Ectodermal cell (in vitro differentiated cells): ENCODE measurements at regions not wholly inside any gene's neighbourhood (a gene's known extent, or its start where the extent isn't known, plus 50 kb on each side); places are given as distances from the start of the nearest gene placed in this dataset.

Experiments used
- H3K27ac ChIP-seq: 2 replicates; pipeline ENCODE4 v1.7.0; 2013; ENCODE audit warnings: mild to moderate bottlenecking, low read depth, low read length; ENCODE audit not compliant: insufficient read depth, poor library complexity, severe bottlenecking
- H3K27me3 ChIP-seq: 2 replicates; pipeline ENCODE4 v1.7.0; 2013; ENCODE audit warnings: mild to moderate bottlenecking, low read length; ENCODE audit not compliant: insufficient read depth, control insufficient read depth, poor library complexity, severe bottlenecking
- H3K36me3 ChIP-seq: one replicate; pipeline ENCODE4 v1.7.0; 2013; ENCODE audit warnings: low read length; ENCODE audit not compliant: control insufficient read depth, insufficient read depth
- H3K4me1 ChIP-seq: one replicate; pipeline ENCODE4 v1.7.0; 2013; ENCODE audit warnings: low read length; ENCODE audit not compliant: control insufficient read depth, insufficient read depth
- H3K4me3 ChIP-seq: 2 replicates; pipeline ENCODE4 v1.7.0; 2013; ENCODE audit warnings: low read depth, low read length, control low read depth; ENCODE audit not compliant: insufficient read depth
- H3K9me3 ChIP-seq: 2 replicates; pipeline ENCODE4 v1.7.0; 2013; ENCODE audit warnings: mild to moderate bottlenecking, low read length, moderate library complexity; ENCODE audit not compliant: control insufficient read depth
- WGBS, 2 experiments: methylation state at CpG; one replicate each; pipeline ENCODE4 v1.1.7; 2013; ENCODE audit warnings: missing lambda C conversion rate in 2 of 2; 5-methylcytosine and 5-hydroxymethylcytosine counted together

DNA sequence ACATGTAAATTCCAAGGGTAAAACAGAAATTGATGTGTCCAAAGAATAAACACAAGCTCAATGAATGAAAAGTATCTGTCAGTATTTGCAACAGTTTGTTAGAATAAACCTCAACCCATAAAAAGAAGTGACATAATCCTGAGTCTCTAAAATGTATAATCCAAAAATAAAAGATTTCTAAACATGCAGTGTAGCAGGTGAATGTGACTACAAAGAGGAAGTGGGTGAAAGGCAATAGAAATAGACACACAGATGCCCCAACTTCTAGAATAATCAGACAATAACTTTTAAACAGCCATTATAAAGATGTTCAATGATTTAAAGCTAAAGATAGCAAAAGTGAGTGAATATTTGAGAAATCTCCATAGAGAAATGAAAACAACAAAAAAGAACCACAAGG lies 1009.2 kb upstream of the GJE1 start:
- no peaks in the 10 kb centered on the region for H3K4me1 ChIP-seq
- no peaks in the 10 kb centered on the region for H3K36me3 ChIP-seq
- no peaks in the 10 kb centered on the region for H3K27me3 ChIP-seq
- no peaks in the 10 kb centered on the region for H3K9me3 ChIP-seq
- no peak overlapping the region for H3K27ac ChIP-seq
- no peak overlapping the region for H3K4me3 ChIP-seq

DNA sequence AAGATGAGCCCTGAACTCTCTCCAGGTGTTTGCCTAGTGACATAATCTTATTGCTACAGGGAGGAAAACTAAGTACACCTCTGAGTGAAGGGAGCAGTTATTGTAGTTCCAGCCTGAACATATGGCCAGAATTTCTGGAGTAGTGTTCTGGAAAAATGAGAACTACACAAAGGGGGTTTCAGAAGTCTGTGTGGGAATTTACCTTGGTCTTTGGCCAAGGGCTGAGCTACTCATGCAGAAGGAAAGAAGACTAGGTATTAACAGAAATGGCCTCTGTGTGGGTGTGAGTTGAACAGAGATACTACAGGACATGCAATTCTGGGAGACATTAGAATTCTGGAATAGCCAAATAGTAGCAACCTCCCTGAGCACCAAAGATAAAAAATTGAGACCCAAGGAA lies 1009.7 kb upstream of the GJE1 start:
- Histone ChIP-seq H3K27me3 (no peaks in the 10 kb centered on the region), H3K36me3 (no peaks in the 10 kb centered on the region), H3K4me3 (no peak overlapping the region), H3K4me1 (no peaks in the 10 kb centered on the region), H3K27ac (no peak overlapping the region), H3K9me3 (no peaks in the 10 kb centered on the region)

GRCh38 chr6:141118991-141119390 lies 1013.7 kb upstream of the GJE1 start:
- no peaks in the 10 kb centered on the region for H3K9me3 ChIP-seq
- no peaks in the 10 kb centered on the region for H3K4me1 ChIP-seq
- H3K36me3 ChIP-seq, result no peaks in the 10 kb centered on the region
- WGBS, 2 experiments, result 57 to 65% methylated on average over 1 to 2 of the region's 2 CpGs
- no peak overlapping the region for H3K4me3 ChIP-seq
- no peak overlapping the region for H3K27ac ChIP-seq
- no peaks in the 10 kb centered on the region for H3K27me3 ChIP-seq

GRCh38 chr6:141117874-141118273 lies 1014.9 kb upstream of the GJE1 start:
- no peaks in the 10 kb centered on the region for H3K4me1 ChIP-seq
- no peaks in the 10 kb centered on the region for H3K36me3 ChIP-seq
- H3K27me3 ChIP-seq, result no peaks in the 10 kb centered on the region
- no peaks in the 10 kb centered on the region for H3K9me3 ChIP-seq
- H3K4me3 ChIP-seq, result no peak overlapping the region
- H3K27ac ChIP-seq, result no peak overlapping the region

GRCh38 chr6:141110481-141110880 lies 1022.2 kb upstream of the GJE1 start:
- Histone ChIP-seq H3K27me3 (no peaks in the 10 kb centered on the region), H3K4me1 (peaks cover 4% of the 10 kb centered on the region), H3K9me3 (no peaks in the 10 kb centered on the region), H3K36me3 (no peaks in the 10 kb centered on the region), H3K27ac (no peak overlapping the region), H3K4me3 (no peak overlapping the region)
- WGBS, 2 experiments, result 72 to 76% methylated on average over 2 of the region's 2 CpGs

DNA sequence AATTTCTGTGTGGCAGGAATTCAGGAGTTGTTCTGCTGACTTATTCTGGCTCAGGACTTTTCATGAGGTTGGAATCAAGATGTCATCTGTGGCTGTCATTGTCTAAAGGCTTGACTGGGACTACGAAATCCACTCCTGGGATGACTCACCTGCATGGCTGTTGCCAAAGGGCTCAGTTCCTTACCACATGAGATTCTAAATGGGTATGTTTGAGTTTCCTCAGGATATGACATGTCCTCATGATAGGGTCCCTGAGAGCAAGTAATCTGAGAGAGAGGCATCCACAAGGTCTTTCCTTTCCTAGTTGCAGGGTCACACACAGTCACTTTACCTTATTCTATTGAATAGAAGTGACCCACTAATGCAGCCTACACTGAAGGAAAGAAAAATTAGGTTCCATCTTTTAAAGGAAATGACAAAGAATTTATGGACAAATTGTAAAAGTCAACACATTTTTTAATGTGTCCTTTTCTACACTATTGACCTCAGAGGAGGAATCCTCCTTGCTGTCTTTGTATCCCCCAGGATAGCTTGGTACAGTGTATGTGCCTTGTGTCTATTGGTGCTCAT lies 1025.0 kb upstream of the GJE1 start:
- H3K27me3 ChIP-seq, result no peaks in the 10 kb centered on the region
- WGBS, 2 experiments, result 89 to 95% methylated on average over 1 of the region's 1 CpG

DNA sequence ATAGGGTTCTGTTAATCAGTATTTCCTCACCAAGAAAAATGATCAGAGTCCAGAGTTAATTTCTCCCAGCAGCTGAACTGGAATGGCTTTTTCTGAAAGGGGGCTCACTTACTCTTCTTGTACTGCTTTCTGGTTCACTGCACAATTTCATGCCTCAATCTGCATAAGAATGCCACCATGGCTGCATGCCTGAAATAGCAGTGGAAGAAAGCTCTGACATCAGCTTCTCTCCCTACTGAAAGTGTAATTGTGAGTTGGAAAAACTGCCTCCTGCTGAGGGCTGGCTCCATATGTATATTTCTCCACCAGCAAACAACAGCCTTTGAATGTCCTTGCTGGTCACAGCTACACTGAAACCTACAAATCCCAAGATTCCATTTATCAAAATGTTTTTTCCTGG lies 1027.2 kb upstream of the GJE1 start:
- Histone ChIP-seq H3K27ac (peak overlapping the region; percentile 94), H3K9me3 (no peaks in the 10 kb centered on the region), H3K27me3 (no peaks in the 10 kb centered on the region), H3K4me3 (no peak overlapping the region), H3K36me3 (no peaks in the 10 kb centered on the region), H3K4me1 (peaks cover 4% of the 10 kb centered on the region)

More for the DNA sequence above, 1025.0 kb upstream of the GJE1 start:
- Histone ChIP-seq H3K9me3 (no peaks in the 10 kb centered on the region), H3K36me3 (no peaks in the 10 kb centered on the region), H3K4me1 (peaks cover 4% of the 10 kb centered on the region), H3K27ac (no peak overlapping the region), H3K4me3 (no peak overlapping the region)

- Histone ChIP-seq H3K27me3 (no peaks in the 10 kb centered on the region), H3K4me3 (no peak overlapping the region), H3K9me3 (no peaks in the 10 kb centered on the region), H3K27ac (no peak overlapping the region), H3K36me3 (no peaks in the 10 kb centered on the region), H3K4me1 (peaks cover 4% of the 10 kb centered on the region)
Observed at GRCh38 chr6:141103246-141103645, 1029.5 kb upstream of the GJE1 start.

- no peak overlapping the region for H3K27ac ChIP-seq
- 82 to 100% methylated on average over 1 of the region's 1 CpG for WGBS, 2 experiments
- no peaks in the 10 kb centered on the region for H3K9me3 ChIP-seq
Observed at GRCh38 chr6:141097471-141097870, 1035.3 kb upstream of the GJE1 start.

GRCh38 chr6:141095308-141095707 lies 1037.4 kb upstream of the GJE1 start:
- Histone ChIP-seq H3K27me3 (no peaks in the 10 kb centered on the region), H3K27ac (no peak overlapping the region), H3K4me1 (no peaks in the 10 kb centered on the region), H3K4me3 (no peak overlapping the region), H3K36me3 (no peaks in the 10 kb centered on the region), H3K9me3 (no peaks in the 10 kb centered on the region)
- WGBS, 2 experiments, result 100% methylated on average over 1 of the region's 1 CpG; no CpG with 5 or more reads in 1 of the 2 experiments

More at GRCh38 chr6:141097471-141097870, 1035.3 kb upstream of the GJE1 start:
- Histone ChIP-seq H3K4me1 (no peaks in the 10 kb centered on the region), H3K27me3 (no peaks in the 10 kb centered on the region), H3K4me3 (no peak overlapping the region), H3K36me3 (no peaks in the 10 kb centered on the region)

- Histone ChIP-seq H3K9me3 (no peaks in the 10 kb centered on the region), H3K27ac (no peak overlapping the region), H3K36me3 (no peaks in the 10 kb centered on the region), H3K27me3 (no peaks in the 10 kb centered on the region), H3K4me1 (no peaks in the 10 kb centered on the region), H3K4me3 (no peak overlapping the region)
Observed at GRCh38 chr6:141088171-141088570, 1044.6 kb upstream of the GJE1 start.
